Progenitor cell of endocrine pancreas (in vitro differentiated cells): ENCODE measurements at regions not wholly inside any gene's neighbourhood (a gene's known extent, or its start where the extent isn't known, plus 50 kb on each side); places are given as distances from the start of the nearest gene placed in this dataset.

Source experiments
- DNase-seq: peaks from one replicate; pipeline ENCODE4 v3.0.0; 2021; ENCODE audit warnings: low spot score; ENCODE audit not compliant: unreplicated experiment
- H3K27ac Mint-ChIP-seq: 2 replicates; pipeline ENCODE4 v1.8.0; 2021; ENCODE audit warnings: mild to moderate bottlenecking, moderate library complexity, mixed read lengths
- H3K27me3 Mint-ChIP-seq: 2 replicates; pipeline ENCODE4 v1.8.0; 2021; ENCODE audit warnings: mixed read lengths
- H3K36me3 Mint-ChIP-seq: 2 replicates; pipeline ENCODE4 v1.8.0; 2022; ENCODE audit warnings: mixed read lengths; ENCODE audit not compliant: insufficient read depth
- H3K4me1 Mint-ChIP-seq: 2 replicates; pipeline ENCODE4 v1.8.0; 2021; ENCODE audit warnings: low read depth, mixed read lengths
- H3K4me3 Mint-ChIP-seq: 2 replicates; pipeline ENCODE4 v1.8.0; 2021; ENCODE audit warnings: low read depth, mild to moderate bottlenecking, moderate library complexity, mixed read lengths
- H3K9me3 Mint-ChIP-seq: 2 replicates; pipeline ENCODE4 v1.8.0; 2021; ENCODE audit warnings: low read depth, mixed read lengths
- TF ChIP-seq, protein P1 (sequence below): fragments of 200-600 bp; sonication (generic); IDR thresholded peaks from one replicate; pipeline ENCODE4 v1.5.0; 2021; ENCODE audit warnings: antibody characterized with exemption, mild to moderate bottlenecking; ENCODE audit not compliant: unreplicated experiment

GRCh38 chr10:21183025-21183424 is 285.9 kb upstream of the NEBL start:
- no peak for DNase-seq
- Mint-ChIP-seq H3K36me3 (peaks cover 2% of the 10 kb centered on the region), H3K4me3 (no peak overlapping the region), H3K27ac (no peak overlapping the region), H3K9me3 (peaks cover 13% of the 10 kb centered on the region), H3K27me3 (no peaks in the 10 kb centered on the region), H3K4me1 (peaks cover 2% of the 10 kb centered on the region)
- TF ChIP-seq, protein P1, sequence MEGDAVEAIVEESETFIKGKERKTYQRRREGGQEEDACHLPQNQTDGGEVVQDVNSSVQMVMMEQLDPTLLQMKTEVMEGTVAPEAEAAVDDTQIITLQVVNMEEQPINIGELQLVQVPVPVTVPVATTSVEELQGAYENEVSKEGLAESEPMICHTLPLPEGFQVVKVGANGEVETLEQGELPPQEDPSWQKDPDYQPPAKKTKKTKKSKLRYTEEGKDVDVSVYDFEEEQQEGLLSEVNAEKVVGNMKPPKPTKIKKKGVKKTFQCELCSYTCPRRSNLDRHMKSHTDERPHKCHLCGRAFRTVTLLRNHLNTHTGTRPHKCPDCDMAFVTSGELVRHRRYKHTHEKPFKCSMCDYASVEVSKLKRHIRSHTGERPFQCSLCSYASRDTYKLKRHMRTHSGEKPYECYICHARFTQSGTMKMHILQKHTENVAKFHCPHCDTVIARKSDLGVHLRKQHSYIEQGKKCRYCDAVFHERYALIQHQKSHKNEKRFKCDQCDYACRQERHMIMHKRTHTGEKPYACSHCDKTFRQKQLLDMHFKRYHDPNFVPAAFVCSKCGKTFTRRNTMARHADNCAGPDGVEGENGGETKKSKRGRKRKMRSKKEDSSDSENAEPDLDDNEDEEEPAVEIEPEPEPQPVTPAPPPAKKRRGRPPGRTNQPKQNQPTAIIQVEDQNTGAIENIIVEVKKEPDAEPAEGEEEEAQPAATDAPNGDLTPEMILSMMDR = no peak

DNA sequence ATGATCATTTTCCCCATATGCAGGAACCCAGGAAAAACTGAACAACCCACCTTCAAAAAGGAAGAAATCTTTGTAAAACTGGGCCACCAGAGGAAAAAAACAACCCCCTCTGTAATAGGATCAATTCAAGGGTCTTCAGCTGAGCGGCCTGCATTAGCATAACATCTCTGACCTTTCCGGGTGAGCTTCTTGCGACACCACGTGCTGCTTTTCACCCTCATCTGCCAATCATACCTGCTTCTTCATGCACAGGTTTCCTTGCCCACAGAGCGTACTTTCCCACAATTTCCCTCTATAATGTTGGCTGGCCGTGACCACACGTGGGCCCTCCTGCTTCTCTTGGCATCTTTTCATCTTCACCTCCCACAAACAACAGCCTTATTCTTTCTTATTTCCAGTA is 284.3 kb upstream of the NEBL start:
- H3K4me1 Mint-ChIP-seq = peaks cover 2% of the 10 kb centered on the region
- peaks cover 2% of the 10 kb centered on the region for H3K36me3 Mint-ChIP-seq
- H3K4me3 Mint-ChIP-seq = no peak overlapping the region
- H3K27me3 Mint-ChIP-seq = peaks cover 7% of the 10 kb centered on the region
- DNase-seq = no peak
- no peak overlapping the region for H3K27ac Mint-ChIP-seq
- H3K9me3 Mint-ChIP-seq = peaks cover 13% of the 10 kb centered on the region
- TF ChIP-seq, protein P1 = no peak

GRCh38 chr10:21180604-21181003 is 283.5 kb upstream of the NEBL start:
- Mint-ChIP-seq H3K4me1 (peaks cover 2% of the 10 kb centered on the region), H3K36me3 (peaks cover 2% of the 10 kb centered on the region), H3K4me3 (no peak overlapping the region), H3K27ac (no peak overlapping the region), H3K27me3 (peaks cover 15% of the 10 kb centered on the region), H3K9me3 (peaks cover 13% of the 10 kb centered on the region)
- TF ChIP-seq, protein P1 = no peak
- DNase-seq = no peak

DNA sequence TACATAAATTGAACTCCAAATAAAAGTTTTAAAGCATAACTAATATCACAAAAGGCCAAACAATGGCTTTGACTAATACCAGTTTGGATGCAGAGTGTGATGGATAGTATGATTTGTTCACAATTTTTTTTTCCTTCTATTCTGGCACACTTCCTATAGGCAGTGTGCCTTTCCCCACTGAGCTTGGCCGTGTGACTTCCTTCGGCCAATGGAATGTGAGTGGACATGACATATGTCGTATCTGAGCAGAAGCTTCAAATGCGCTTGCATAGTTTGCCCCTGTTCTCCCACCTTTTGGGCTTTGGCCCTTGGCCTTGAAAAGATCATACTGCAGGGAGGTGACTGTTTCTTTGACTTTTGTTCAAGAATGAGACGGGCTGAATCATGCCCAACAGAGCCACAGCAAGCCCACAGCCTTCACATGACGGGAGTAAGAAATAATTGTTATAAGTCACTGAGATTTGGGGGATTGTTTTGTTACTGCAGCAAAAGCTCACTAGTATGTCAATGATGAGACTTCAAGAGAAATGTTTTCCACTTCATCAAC is 279.9 kb upstream of the NEBL start:
- no peak for DNase-seq
- H3K27me3 Mint-ChIP-seq = peaks cover 22% of the 10 kb centered on the region
- H3K4me1 Mint-ChIP-seq = peaks cover 9% of the 10 kb centered on the region
- peaks cover 2% of the 10 kb centered on the region for H3K36me3 Mint-ChIP-seq
- H3K9me3 Mint-ChIP-seq = peaks cover 13% of the 10 kb centered on the region
- H3K4me3 Mint-ChIP-seq = no peak overlapping the region
- H3K27ac Mint-ChIP-seq = no peak overlapping the region
- TF ChIP-seq, protein P1 = no peak

- H3K4me3 Mint-ChIP-seq = peak overlapping the region; percentile 23
- peaks cover 10% of the 10 kb centered on the region for H3K4me1 Mint-ChIP-seq
- no peak overlapping the region for H3K27ac Mint-ChIP-seq
These were observed 278.7 kb upstream of the NEBL start for GRCh38 chr10:21175797-21176196.

More at GRCh38 chr10:21175797-21176196, 278.7 kb upstream of the NEBL start:
- Mint-ChIP-seq H3K27me3 (peaks cover 22% of the 10 kb centered on the region), H3K9me3 (peaks cover 13% of the 10 kb centered on the region), H3K36me3 (peaks cover 2% of the 10 kb centered on the region)
- no peak for DNase-seq
- TF ChIP-seq, protein P1 = no peak
